DND-41 (cell line): ENCODE measurements at regions not wholly inside any gene's neighbourhood (a gene's known extent, or its start where the extent isn't known, plus 50 kb on each side); places are given as distances from the start of the nearest gene placed in this dataset.

ENCODE experiments used
- EZH2 ChIP-seq: IDR thresholded peaks from 3 replicates; pipeline ENCODE4 v1.6.1; 2012; ENCODE audit warnings: borderline replicate concordance, low read depth, mild to moderate bottlenecking, moderate library complexity, low read length, inconsistent platforms; ENCODE audit not compliant: severe bottlenecking
- TF ChIP-seq, protein P1 (sequence below): IDR thresholded peaks from 2 replicates; pipeline ENCODE4 v1.5.1; 2012; ENCODE audit warnings: borderline replicate concordance, low read length, moderate library complexity, mild to moderate bottlenecking; ENCODE audit not compliant: poor library complexity, severe bottlenecking; ENCODE audit errors: extremely low read depth

DNA sequence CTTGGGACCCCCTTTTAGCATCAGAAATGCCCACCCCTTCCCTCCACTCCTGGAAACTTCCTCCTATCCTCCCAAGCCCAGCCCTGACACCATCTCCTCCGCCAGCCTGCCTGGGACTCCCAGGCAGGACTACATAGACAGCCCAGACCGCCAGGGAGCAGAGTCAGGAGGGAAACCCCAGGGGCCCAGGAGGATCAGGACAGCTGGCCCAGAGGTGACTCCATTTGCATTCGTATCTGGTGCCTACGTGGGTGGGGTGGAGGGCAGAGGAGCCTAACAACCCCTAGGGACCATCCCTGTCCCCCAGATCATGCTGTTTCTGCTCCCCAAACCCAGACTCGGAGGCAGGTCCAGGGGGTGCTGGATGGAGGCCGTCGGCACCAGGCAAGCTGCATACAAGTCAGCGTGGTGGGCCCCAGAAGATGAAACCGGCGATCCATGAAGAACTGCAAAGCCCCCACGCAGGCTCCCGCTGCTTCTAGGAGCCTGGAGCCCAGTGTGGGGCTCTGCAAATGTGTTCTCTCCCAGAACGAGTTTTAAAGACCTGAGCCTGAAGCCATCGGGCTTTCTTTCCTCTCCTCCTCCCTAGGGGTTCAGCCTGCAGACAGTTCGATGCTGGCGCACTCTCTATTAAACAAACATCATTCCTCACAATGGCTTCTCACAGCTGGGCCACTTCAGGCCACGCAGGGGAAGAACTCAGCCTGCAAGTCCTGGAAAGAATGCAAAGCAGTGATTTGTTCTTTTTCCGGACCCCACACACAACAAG, 1506.8 kb downstream of the BRD1 start:
- TF ChIP-seq, protein P1, sequence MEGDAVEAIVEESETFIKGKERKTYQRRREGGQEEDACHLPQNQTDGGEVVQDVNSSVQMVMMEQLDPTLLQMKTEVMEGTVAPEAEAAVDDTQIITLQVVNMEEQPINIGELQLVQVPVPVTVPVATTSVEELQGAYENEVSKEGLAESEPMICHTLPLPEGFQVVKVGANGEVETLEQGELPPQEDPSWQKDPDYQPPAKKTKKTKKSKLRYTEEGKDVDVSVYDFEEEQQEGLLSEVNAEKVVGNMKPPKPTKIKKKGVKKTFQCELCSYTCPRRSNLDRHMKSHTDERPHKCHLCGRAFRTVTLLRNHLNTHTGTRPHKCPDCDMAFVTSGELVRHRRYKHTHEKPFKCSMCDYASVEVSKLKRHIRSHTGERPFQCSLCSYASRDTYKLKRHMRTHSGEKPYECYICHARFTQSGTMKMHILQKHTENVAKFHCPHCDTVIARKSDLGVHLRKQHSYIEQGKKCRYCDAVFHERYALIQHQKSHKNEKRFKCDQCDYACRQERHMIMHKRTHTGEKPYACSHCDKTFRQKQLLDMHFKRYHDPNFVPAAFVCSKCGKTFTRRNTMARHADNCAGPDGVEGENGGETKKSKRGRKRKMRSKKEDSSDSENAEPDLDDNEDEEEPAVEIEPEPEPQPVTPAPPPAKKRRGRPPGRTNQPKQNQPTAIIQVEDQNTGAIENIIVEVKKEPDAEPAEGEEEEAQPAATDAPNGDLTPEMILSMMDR, result no peak
- no peak for TF ChIP-seq EZH2
